CD4-positive, alpha-beta T cell treated with Interleukin-6 for 4 hours (primary cell): ENCODE measurements at regions not wholly inside any gene's neighbourhood (a gene's known extent, or its start where the extent isn't known, plus 50 kb on each side); places are given as distances from the start of the nearest gene placed in this dataset.
"Not testable (repeated sequence)": the region's sequence is repeated elsewhere in the genome, so short reads cannot be mapped to it uniquely, and the experiment has no call there.

Experiments used
- DNase-seq: peaks from one replicate; pipeline ENCODE4 v3.0.0-alpha.2; 2020; ENCODE audit warnings: mixed read lengths

- peak; percentile 53 for DNase-seq
Observed at GRCh38 chr14:104389326-104390220, 190.0 kb upstream of the C14orf180 start.

GRCh38 chr14:104390221-104390931 is 189.2 kb upstream of the C14orf180 start:
- DNase-seq = no peak

- no peak for DNase-seq
Observed at GRCh38 chr14:104390941-104391901, 188.3 kb upstream of the C14orf180 start.

DNA sequence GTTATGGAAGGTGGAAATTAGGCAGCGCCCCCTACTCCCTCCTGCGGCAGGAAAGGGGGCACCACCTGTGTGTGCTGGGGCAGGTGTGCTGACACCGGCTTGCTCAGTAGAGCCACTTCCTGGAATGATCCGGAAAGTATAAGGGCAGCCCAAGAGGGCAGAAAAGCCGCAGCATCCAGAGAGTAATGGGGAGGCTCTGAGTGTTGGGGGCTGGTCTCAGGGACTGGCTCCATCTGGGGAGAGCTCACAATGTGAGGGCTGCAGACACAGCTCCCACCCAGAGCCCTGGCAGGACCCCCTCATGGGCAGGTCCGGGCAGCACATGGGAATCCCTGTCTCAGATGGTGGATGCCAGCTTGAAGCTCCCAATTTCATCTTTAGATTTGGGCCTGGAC is 187.6 kb upstream of the C14orf180 start:
- peak; percentile 53 for DNase-seq

GRCh38 chr14:104392396-104393198 is 187.0 kb upstream of the C14orf180 start:
- no peak for DNase-seq

DNA sequence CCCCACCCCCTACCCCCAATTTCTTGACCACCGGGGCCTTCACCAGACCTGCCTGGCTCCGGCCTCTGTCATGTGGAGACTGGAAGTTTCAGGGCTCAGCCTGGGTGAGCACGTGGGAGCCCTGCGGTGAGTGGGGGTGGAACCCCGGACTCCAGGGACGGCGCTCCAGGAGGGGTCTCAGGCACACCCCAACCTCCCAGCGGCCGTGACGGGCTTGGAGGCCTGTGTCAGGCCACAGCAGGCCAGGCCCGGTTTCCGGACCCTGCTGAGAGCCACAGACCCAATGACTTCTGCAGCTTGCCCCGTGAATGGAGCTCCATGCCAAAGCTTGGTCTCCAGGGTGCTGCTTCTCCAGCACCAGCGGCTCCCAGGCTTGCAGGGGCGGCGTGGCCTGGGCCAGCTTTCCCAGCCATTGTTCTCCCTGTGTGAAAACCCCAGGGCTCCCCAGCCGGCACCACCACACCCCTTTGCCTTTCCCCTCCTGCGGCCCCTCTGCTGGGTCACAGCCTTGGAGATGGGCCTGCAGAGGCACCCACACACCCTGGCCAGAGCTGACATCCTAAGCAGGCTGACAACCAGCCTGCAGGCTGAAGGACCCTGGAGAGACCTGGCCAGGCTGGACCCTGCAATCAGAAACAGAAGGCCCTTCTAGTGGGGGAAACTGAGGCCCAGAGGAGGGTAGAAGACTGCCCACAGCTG is 186.2 kb upstream of the C14orf180 start:
- DNase-seq = no peak

- peak; percentile 89 for DNase-seq
Observed at GRCh38 chr14:104393898-104394381, 185.6 kb upstream of the C14orf180 start.

GRCh38 chr14:104394409-104394851 is 185.1 kb upstream of the C14orf180 start:
- DNase-seq = peak; percentile 21

GRCh38 chr14:104395276-104395675 is 184.3 kb upstream of the C14orf180 start:
- DNase-seq = no peak

DNA sequence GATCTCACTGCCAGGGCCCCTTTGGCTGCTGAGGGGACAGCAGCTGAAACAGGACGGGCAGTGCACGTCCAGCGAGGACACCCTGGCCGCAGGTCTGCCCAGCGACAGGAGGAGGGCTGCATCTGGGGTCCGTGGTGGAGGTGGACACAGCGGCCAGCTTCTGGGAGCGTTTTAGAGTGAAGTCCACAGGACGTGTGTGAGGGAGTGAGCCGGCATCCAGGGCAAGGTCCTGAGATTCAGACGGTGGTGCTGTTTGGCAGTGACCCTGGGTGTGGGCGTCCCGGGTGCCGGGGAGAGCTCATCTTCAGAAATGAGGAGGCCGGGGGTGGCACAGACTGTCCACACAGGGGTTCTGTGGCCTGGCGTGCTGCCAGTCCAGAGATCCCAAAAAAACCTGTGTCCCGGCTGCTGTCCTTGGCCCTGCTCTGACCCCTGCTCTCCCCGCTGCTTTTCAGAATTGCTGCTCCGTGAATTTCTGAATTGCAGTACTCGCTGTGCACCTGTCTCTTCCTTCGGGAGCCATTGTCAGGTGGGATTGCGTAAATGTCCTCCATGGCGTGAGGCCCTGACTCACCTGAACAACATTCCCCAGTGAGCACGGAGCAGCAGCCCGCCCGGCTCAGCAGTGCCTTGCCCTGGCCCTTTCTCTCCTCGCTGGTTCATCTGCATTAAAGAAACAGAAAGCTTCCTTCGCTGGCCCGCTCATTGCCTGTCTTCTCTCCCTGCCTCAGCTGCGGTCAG is 183.5 kb upstream of the C14orf180 start:
- DNase-seq = no peak

GRCh38 chr14:104396682-104397470 is 182.7 kb upstream of the C14orf180 start:
- no peak for DNase-seq

DNA sequence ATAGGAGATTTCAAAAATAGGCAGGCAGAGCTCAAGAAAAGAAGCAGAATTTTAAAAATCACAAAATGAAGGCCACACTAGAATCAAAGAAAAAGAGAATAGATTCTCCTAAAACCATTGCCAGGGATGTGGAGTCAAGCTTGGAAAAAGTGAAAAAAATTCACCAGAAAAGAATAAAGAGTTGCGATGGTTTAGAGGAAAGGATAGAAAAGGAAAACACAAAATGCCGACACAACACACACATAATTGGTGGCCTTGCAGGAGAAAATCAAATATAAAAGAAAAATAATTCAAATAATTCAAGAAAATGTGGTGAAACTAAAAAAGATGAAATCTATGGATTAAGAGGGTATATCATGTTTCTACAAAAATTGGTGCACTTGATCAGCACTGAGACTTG is 181.6 kb upstream of the C14orf180 start:
- DNase-seq = no peak

DNA sequence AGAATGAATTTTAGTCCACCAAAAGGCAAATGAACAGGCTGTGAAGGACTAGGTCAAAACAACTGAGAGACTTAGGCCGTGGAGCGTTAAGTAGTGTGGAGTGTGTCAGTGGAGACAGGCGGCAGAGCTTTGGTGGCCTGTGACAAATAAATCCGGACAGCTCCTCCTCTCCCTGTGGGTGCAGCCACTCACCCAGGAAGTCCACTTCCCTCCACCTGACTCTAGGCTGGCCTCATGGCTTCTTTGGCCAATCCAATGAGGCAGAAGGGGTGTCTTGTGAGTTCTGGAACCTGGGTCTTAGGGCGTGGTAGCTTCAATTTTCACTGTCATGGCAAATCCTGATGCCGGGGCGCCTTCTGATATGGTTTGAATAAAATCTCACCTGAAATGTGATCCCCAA is 180.9 kb upstream of the C14orf180 start:
- DNase-seq = no peak

DNA sequence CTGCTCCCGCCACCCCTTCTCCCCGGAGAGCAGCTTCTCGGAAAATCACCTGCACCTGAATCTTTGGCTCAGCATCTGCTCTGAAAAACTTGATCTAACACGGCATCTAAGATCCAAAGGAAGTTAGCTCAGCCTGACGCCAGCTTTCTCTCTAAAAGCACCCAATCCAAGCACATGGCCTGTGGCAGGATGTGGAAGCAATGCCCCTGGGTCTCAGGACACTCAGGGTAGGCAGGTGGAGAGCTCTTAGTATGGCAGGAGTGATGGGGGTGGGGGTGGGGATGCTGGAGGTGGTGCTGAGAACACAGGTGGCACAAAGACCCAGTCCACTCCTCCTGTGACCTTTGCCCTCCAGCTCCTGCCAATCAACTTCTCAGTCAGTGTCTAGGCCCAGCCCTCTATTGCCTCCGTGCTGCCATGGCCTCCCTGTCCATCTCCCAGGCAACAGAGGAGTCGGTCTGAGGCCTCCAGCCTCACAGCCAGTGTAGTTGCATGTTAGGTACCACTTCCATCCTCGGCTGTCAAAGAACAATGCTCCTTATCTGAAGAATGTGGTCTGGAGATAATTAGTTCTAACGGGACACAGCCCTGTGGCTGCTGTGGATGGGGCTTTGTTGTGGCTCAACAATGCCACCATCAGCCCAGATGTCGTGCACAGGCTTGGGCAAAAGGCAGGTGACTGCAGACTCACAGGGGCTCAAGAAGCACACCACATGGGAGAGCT is 180.0 kb upstream of the C14orf180 start:
- peak; percentile 45 for DNase-seq

DNA sequence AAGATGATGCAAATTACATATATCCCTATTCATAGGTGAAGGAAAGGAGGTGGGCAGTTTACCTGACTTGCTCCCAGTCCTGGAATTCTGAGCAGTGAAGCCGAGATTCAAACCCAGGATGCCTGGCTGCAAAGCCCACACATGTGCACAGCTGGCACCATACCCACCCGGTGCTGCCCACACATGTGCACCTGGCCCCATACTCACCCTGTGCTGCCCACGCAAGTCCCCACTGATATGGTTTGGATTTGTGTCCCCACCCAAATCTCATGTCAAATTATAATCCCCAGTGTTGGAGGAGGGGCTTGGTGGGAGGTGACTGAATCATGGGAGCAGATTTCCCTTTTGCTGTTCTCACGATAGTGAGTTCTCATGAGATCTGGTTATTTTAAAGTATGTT is 179.2 kb upstream of the C14orf180 start:
- no peak for DNase-seq

- DNase-seq = no peak
Observed at GRCh38 chr14:104401785-104402184, 177.8 kb upstream of the C14orf180 start.

DNA sequence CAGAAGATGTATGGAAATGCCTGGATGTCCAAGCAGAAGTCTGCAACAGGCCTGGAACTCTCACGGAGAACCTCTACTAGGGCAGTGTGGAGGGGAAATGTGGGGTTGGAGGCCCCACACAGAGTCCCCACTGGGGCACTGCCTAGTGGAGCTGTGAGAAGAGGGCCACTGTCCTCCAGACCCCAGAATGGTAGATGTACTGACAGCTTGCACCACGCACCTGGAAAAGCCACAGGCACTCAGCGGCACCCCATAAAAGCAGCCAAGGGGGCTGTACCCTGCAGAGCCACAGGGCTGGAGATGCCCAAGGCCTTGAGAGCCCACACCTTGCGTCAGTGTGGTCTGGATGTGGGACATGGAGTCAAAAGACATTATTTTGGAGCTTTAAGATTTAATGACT is 177.3 kb upstream of the C14orf180 start:
- not testable (repeated sequence) for DNase-seq

- DNase-seq = no peak
Observed at GRCh38 chr14:104403421-104404220, 175.9 kb upstream of the C14orf180 start.
